Neural cell (in vitro differentiated cells): ENCODE measurements at regions not wholly inside any gene's neighbourhood (a gene's known extent, or its start where the extent isn't known, plus 50 kb on each side); places are given as distances from the start of the nearest gene placed in this dataset.

Experiments used
- EP300 ChIP-seq: fragments of 450-650 bp; conservative IDR thresholded peaks from 2 replicates; pipeline ENCODE4 v1.6.1; 2014; ENCODE audit warnings: antibody characterized with exemption, mild to moderate bottlenecking, moderate library complexity; ENCODE audit not compliant: poor library complexity, severe bottlenecking
- EZH2 ChIP-seq: fragments of 200-600, 300-800 bp; shearing (Covaris generic), sonication (generic); IDR thresholded peaks from 2 replicates; pipeline ENCODE4 v1.6.1; 2014; ENCODE audit warnings: antibody characterized with exemption, low read length, borderline replicate concordance, mild to moderate bottlenecking; ENCODE audit not compliant: insufficient read depth, poor library complexity, severe bottlenecking
- POLR2AphosphoS5 ChIP-seq: IDR thresholded peaks from 2 replicates; pipeline ENCODE4 v1.6.1; 2012
- RAD21 ChIP-seq: fragments of 450-650 bp; conservative IDR thresholded peaks from 2 replicates; pipeline ENCODE4 v1.6.1; 2014; ENCODE audit warnings: antibody characterized with exemption, mild to moderate bottlenecking, moderate library complexity
- TAF1 ChIP-seq: IDR thresholded peaks from 2 replicates; pipeline ENCODE4 v1.6.1; 2012; ENCODE audit warnings: low read depth
- TF ChIP-seq, protein P1 (sequence below): fragments of 450-650 bp; IDR thresholded peaks from 2 replicates; pipeline ENCODE4 v1.5.1; 2014; ENCODE audit warnings: antibody characterized with exemption, mild to moderate bottlenecking, moderate library complexity; ENCODE audit not compliant: poor library complexity, severe bottlenecking
- TF ChIP-seq, protein P2 (sequence below): IDR thresholded peaks from 2 replicates; pipeline ENCODE4 v1.6.1; 2012; ENCODE audit warnings: borderline replicate concordance

DNA sequence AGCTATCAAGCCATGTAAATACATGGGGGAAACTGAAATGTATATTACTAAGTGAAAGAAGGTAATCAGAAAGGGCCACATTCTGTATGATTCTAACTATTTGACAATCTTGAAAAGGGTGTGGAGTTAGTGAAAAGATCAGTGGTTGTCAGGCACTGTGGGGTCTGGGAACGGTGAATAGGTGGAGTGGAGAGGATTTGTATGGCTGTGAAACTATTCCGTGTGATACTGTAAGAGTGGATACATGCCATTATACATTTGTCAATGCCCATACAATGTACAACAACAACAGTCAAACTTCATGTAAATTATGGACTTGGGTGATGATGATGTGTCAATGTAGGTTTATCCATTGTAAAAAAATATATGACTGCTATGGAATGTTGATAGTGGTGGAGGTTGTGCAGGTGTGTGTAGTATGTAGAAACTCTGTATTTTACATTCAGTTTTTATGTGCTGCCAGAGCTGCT lies 1116.2 kb downstream of the SUCLG1 start:
- TF ChIP-seq EZH2, result no peak
- TF ChIP-seq TAF1, result no peak
- TF ChIP-seq, protein P1, sequence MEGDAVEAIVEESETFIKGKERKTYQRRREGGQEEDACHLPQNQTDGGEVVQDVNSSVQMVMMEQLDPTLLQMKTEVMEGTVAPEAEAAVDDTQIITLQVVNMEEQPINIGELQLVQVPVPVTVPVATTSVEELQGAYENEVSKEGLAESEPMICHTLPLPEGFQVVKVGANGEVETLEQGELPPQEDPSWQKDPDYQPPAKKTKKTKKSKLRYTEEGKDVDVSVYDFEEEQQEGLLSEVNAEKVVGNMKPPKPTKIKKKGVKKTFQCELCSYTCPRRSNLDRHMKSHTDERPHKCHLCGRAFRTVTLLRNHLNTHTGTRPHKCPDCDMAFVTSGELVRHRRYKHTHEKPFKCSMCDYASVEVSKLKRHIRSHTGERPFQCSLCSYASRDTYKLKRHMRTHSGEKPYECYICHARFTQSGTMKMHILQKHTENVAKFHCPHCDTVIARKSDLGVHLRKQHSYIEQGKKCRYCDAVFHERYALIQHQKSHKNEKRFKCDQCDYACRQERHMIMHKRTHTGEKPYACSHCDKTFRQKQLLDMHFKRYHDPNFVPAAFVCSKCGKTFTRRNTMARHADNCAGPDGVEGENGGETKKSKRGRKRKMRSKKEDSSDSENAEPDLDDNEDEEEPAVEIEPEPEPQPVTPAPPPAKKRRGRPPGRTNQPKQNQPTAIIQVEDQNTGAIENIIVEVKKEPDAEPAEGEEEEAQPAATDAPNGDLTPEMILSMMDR, result no peak
- TF ChIP-seq RAD21, result no peak
- no peak for TF ChIP-seq POLR2AphosphoS5
- TF ChIP-seq, protein P2, sequence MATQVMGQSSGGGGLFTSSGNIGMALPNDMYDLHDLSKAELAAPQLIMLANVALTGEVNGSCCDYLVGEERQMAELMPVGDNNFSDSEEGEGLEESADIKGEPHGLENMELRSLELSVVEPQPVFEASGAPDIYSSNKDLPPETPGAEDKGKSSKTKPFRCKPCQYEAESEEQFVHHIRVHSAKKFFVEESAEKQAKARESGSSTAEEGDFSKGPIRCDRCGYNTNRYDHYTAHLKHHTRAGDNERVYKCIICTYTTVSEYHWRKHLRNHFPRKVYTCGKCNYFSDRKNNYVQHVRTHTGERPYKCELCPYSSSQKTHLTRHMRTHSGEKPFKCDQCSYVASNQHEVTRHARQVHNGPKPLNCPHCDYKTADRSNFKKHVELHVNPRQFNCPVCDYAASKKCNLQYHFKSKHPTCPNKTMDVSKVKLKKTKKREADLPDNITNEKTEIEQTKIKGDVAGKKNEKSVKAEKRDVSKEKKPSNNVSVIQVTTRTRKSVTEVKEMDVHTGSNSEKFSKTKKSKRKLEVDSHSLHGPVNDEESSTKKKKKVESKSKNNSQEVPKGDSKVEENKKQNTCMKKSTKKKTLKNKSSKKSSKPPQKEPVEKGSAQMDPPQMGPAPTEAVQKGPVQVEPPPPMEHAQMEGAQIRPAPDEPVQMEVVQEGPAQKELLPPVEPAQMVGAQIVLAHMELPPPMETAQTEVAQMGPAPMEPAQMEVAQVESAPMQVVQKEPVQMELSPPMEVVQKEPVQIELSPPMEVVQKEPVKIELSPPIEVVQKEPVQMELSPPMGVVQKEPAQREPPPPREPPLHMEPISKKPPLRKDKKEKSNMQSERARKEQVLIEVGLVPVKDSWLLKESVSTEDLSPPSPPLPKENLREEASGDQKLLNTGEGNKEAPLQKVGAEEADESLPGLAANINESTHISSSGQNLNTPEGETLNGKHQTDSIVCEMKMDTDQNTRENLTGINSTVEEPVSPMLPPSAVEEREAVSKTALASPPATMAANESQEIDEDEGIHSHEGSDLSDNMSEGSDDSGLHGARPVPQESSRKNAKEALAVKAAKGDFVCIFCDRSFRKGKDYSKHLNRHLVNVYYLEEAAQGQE, result no peak
- TF ChIP-seq EP300, result no peak
